ENCODE measurements at regions not wholly inside any gene's neighbourhood (a gene's known extent, or its start where the extent isn't known, plus 50 kb on each side); places are given as distances from the start of the nearest gene placed in this dataset.
A peak's percentile ranks its signal among the peaks of the same experiment; 100 is the strongest.

- POLR2A ChIA-PET (ENCODE audit: low non-redundant PET), result no interaction called here
- Histone ChIP-seq H3K27me3 (replicated peaks; ENCODE audit: insufficient read depth, low read depth, low read length, poor library complexity) (no peaks in the 10 kb centered on the region), H3K36me3 (ENCODE audit: insufficient read depth, low read length, poor library complexity, severe bottlenecking) (no peaks in the 10 kb centered on the region), H3K27ac (ENCODE audit: low read depth, low read length, poor library complexity, severe bottlenecking) (no peak overlapping the region), H3K4me3 (ENCODE audit: low read depth, low read length, poor library complexity, severe bottlenecking) (no peak overlapping the region), H3K4me1 (ENCODE audit: insufficient read depth, low read length, poor library complexity, severe bottlenecking) (no peaks in the 10 kb centered on the region), H3K9me3 (ENCODE audit: low read depth, low read length, poor library complexity, severe bottlenecking) (no peaks in the 10 kb centered on the region)
- intact Hi-C loops (cut with micrococcal nuclease; ENCODE audit: unreplicated experiment), result no loop called here
- CTCF ChIA-PET, result no interaction called here
- no TSS peak for BruUV-seq (replicated peaks)
- DNase-seq (ENCODE audit: low spot score), result no peak
- TF ChIP-seq CTCF (conservative IDR thresholded peaks at IDR 0.05; ENCODE audit: low read depth, low read length) (no peak), EZH2 (IDR thresholded peaks at IDR 0.05; ENCODE audit: borderline replicate concordance, low read depth, low read length, poor library complexity, severe bottlenecking) (no peak)
Measured at GRCh38 chrX:11941571-11941970, 183.5 kb downstream of the MSL3 start.

- POLR2A ChIA-PET (ENCODE audit: low non-redundant PET), result no interaction called here
- intact Hi-C loops (cut with micrococcal nuclease; ENCODE audit: unreplicated experiment), result no loop called here
- Histone ChIP-seq H3K27me3 (replicated peaks; ENCODE audit: insufficient read depth, low read depth, low read length, poor library complexity) (no peaks in the 10 kb centered on the region), H3K4me3 (ENCODE audit: low read depth, low read length, poor library complexity, severe bottlenecking) (no peak overlapping the region), H3K36me3 (ENCODE audit: insufficient read depth, low read length, poor library complexity, severe bottlenecking) (no peaks in the 10 kb centered on the region), H3K27ac (ENCODE audit: low read depth, low read length, poor library complexity, severe bottlenecking) (no peak overlapping the region), H3K4me1 (ENCODE audit: insufficient read depth, low read length, poor library complexity, severe bottlenecking) (no peaks in the 10 kb centered on the region), H3K9me3 (ENCODE audit: low read depth, low read length, poor library complexity, severe bottlenecking) (no peaks in the 10 kb centered on the region)
- CTCF ChIA-PET, result interaction anchor here (0.6 kb wide), 1 partner anchor 8 kb away, joined by 4 read pairs; no protein-coding TSS in a partner anchor
- peak; percentile 48 for TF ChIP-seq CTCF (conservative IDR thresholded peaks at IDR 0.05; ENCODE audit: low read depth, low read length)
- no peak for TF ChIP-seq EZH2 (IDR thresholded peaks at IDR 0.05; ENCODE audit: borderline replicate concordance, low read depth, low read length, poor library complexity, severe bottlenecking)
- no TSS peak for BruUV-seq (replicated peaks)
- peak; percentile 56 for DNase-seq (ENCODE audit: low spot score)
Measured at GRCh38 chrX:11944501-11944900, 186.5 kb downstream of the MSL3 start.

- Histone ChIP-seq H3K27ac (ENCODE audit: low read depth, low read length, poor library complexity, severe bottlenecking) (no peak overlapping the region), H3K9me3 (ENCODE audit: low read depth, low read length, poor library complexity, severe bottlenecking) (no peaks in the 10 kb centered on the region), H3K4me1 (ENCODE audit: insufficient read depth, low read length, poor library complexity, severe bottlenecking) (no peaks in the 10 kb centered on the region), H3K4me3 (ENCODE audit: low read depth, low read length, poor library complexity, severe bottlenecking) (no peak overlapping the region), H3K27me3 (replicated peaks; ENCODE audit: insufficient read depth, low read depth, low read length, poor library complexity) (no peaks in the 10 kb centered on the region), H3K36me3 (ENCODE audit: insufficient read depth, low read length, poor library complexity, severe bottlenecking) (no peaks in the 10 kb centered on the region)
- DNase-seq (ENCODE audit: low spot score), result no peak
- BruUV-seq (replicated peaks), result no TSS peak
- POLR2A ChIA-PET (ENCODE audit: low non-redundant PET), result no interaction called here
- TF ChIP-seq EZH2 (IDR thresholded peaks at IDR 0.05; ENCODE audit: borderline replicate concordance, low read depth, low read length, poor library complexity, severe bottlenecking) (no peak), CTCF (conservative IDR thresholded peaks at IDR 0.05; ENCODE audit: low read depth, low read length) (no peak)
- intact Hi-C loops (cut with micrococcal nuclease; ENCODE audit: unreplicated experiment), result no loop called here
- CTCF ChIA-PET, result no interaction called here
Measured at GRCh38 chrX:11949291-11949690, 189.0 kb upstream of the FRMPD4 start.
